ENCODE measurements at regions not wholly inside any gene's neighbourhood (a gene's known extent, or its start where the extent isn't known, plus 50 kb on each side); places are given as distances from the start of the nearest gene placed in this dataset.

DNA sequence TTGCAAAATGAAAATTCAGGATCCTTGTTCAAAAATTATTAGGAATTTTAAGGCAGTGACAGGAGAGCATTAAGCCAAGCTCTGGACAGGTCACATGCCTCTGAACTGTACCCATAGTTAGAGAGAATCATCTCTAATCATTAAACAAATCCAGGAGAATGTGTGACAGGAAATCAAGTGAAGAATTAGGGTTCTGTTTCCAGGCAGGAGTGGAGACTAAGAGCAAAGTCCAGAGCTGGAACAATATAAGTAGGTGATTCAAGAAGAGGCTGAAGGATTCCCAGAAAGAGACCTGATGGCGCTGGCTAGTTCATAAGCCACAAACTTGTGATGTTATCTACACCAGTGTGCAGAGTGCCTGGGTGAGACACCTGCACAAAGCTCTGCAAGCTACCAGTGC lies 104.6 kb upstream of the PRKG2 start:
- no peak for TF ChIP-seq POLR2A (IDR thresholded peaks at IDR 0.05; ENCODE audit: low read length)
- TF ChIP-seq GATA1 (IDR thresholded peaks at IDR 0.05; ENCODE audit: low read depth, low read length), result no peak
